ENCODE measurements at regions not wholly inside any gene's neighbourhood (a gene's known extent, or its start where the extent isn't known, plus 50 kb on each side); places are given as distances from the start of the nearest gene placed in this dataset.

GRCh38 chr7:84705706-84706105, 481.1 kb downstream of the SEMA3D start:
- TF ChIP-seq CTCF (IDR thresholded peaks at IDR 0.05), result no peak
- DNase-seq (no peak), ATAC-seq (ENCODE audit: low read depth) (no peak)
- no peak overlapping the region for H3K27ac Mint-ChIP-seq
- intact Hi-C loops (cut with micrococcal nuclease), result no loop called here
- peaks cover 3% of the 10 kb centered on the region for H3K9me3 Mint-ChIP-seq
- POLR2A ChIA-PET, result no interaction called here
- H3K36me3 Mint-ChIP-seq (ENCODE audit: low read depth), result no peaks in the 10 kb centered on the region
- no peaks in the 10 kb centered on the region for H3K27me3 Mint-ChIP-seq
- CTCF ChIA-PET, result no interaction called here
- no peak overlapping the region for H3K4me3 Mint-ChIP-seq
- no peaks in the 10 kb centered on the region for H3K4me1 Mint-ChIP-seq

- TF ChIP-seq CTCF (IDR thresholded peaks at IDR 0.05), result no peak
- ATAC-seq (ENCODE audit: low read depth), result no peak
- ChIA-PET CTCF (no interaction called here), POLR2A (no interaction called here)
- peaks cover 3% of the 10 kb centered on the region for H3K9me3 Mint-ChIP-seq
- no peak for DNase-seq
- no peaks in the 10 kb centered on the region for H3K36me3 Mint-ChIP-seq (ENCODE audit: low read depth)
- H3K4me3 Mint-ChIP-seq, result no peak overlapping the region
- intact Hi-C loops (cut with micrococcal nuclease), result no loop called here
- no peaks in the 10 kb centered on the region for H3K27me3 Mint-ChIP-seq
- no peak overlapping the region for H3K27ac Mint-ChIP-seq
- H3K4me1 Mint-ChIP-seq, result no peaks in the 10 kb centered on the region
Measured at GRCh38 chr7:84705079-84705478, 481.8 kb downstream of the SEMA3D start.

GRCh38 chr7:84704380-84704779, 482.5 kb downstream of the SEMA3D start:
- DNase-seq, result no peak
- Mint-ChIP-seq H3K4me1 (no peaks in the 10 kb centered on the region), H3K9me3 (peaks cover 3% of the 10 kb centered on the region), H3K27me3 (no peaks in the 10 kb centered on the region), H3K27ac (no peak overlapping the region), H3K4me3 (no peak overlapping the region), H3K36me3 (ENCODE audit: low read depth) (no peaks in the 10 kb centered on the region)
- intact Hi-C loops (cut with micrococcal nuclease), result no loop called here
- no peak for TF ChIP-seq CTCF (IDR thresholded peaks at IDR 0.05)
- ChIA-PET CTCF (no interaction called here), POLR2A (no interaction called here)
- ATAC-seq (ENCODE audit: low read depth), result no peak

- peaks cover 3% of the 10 kb centered on the region for H3K9me3 Mint-ChIP-seq
- H3K4me3 Mint-ChIP-seq, result no peak overlapping the region
- POLR2A ChIA-PET, result no interaction called here
- ATAC-seq (ENCODE audit: low read depth), result no peak
- H3K27me3 Mint-ChIP-seq, result no peaks in the 10 kb centered on the region
- CTCF ChIA-PET, result no interaction called here
- no peak for DNase-seq
- intact Hi-C loops (cut with micrococcal nuclease), result no loop called here
- no peaks in the 10 kb centered on the region for H3K4me1 Mint-ChIP-seq
- no peak overlapping the region for H3K27ac Mint-ChIP-seq
- no peaks in the 10 kb centered on the region for H3K36me3 Mint-ChIP-seq (ENCODE audit: low read depth)
- TF ChIP-seq CTCF (IDR thresholded peaks at IDR 0.05), result no peak
Measured at GRCh38 chr7:84701524-84702306, 485.1 kb downstream of the SEMA3D start.

- Mint-ChIP-seq H3K4me1 (no peaks in the 10 kb centered on the region), H3K36me3 (ENCODE audit: low read depth) (no peaks in the 10 kb centered on the region), H3K4me3 (no peak overlapping the region), H3K27me3 (no peaks in the 10 kb centered on the region), H3K9me3 (peaks cover 3% of the 10 kb centered on the region), H3K27ac (no peak overlapping the region)
- ChIA-PET CTCF (no interaction called here), POLR2A (no interaction called here)
- no peak for ATAC-seq (ENCODE audit: low read depth)
- no peak for TF ChIP-seq CTCF (IDR thresholded peaks at IDR 0.05)
- no peak for DNase-seq
- intact Hi-C loops (cut with micrococcal nuclease), result no loop called here
Measured at GRCh38 chr7:84700563-84701370, 486.1 kb downstream of the SEMA3D start.
